Breast epithelium (tissue), 3 donors: ENCODE measurements at regions not wholly inside any gene's neighbourhood (a gene's known extent, or its start where the extent isn't known, plus 50 kb on each side); places are given as distances from the start of the nearest gene placed in this dataset.

Source experiments
- POLR2A ChIP-seq: fragments of 450-650 bp; IDR thresholded peaks from one replicate; pipeline ENCODE4 v1.6.1; 2016; ENCODE audit warnings: antibody characterized with exemption, mild to moderate bottlenecking, moderate library complexity
- TF ChIP-seq, protein P1 (sequence below), 3 donors: fragments of 450-650 bp; IDR thresholded peaks; one replicate each; pipeline ENCODE4 v1.5.1; 2016 to 2017; ENCODE audit warnings: antibody characterized with exemption in 3 of 3, mild to moderate bottlenecking in 3 of 3, moderate library complexity in 3 of 3

DNA sequence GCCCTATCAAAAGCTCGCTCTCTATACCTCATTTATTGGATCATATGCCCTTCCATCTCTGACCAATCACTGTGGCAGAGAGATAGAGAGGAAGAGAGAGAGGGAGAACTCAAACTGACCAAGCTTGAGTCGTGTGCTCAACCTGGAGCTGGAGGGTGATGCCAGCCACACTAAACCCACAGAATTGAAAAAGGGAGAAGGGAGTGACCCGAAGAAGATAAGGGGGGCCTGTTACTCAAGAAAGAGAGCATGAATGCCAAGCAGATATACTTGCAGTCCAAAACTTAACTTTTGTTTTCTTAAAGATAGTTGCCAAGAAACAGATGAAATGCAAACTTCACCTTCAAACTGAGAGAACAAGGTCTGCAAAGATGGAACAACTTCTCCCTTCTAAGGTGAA, 112.7 kb downstream of the BTG1 start:
- TF ChIP-seq, protein P1, sequence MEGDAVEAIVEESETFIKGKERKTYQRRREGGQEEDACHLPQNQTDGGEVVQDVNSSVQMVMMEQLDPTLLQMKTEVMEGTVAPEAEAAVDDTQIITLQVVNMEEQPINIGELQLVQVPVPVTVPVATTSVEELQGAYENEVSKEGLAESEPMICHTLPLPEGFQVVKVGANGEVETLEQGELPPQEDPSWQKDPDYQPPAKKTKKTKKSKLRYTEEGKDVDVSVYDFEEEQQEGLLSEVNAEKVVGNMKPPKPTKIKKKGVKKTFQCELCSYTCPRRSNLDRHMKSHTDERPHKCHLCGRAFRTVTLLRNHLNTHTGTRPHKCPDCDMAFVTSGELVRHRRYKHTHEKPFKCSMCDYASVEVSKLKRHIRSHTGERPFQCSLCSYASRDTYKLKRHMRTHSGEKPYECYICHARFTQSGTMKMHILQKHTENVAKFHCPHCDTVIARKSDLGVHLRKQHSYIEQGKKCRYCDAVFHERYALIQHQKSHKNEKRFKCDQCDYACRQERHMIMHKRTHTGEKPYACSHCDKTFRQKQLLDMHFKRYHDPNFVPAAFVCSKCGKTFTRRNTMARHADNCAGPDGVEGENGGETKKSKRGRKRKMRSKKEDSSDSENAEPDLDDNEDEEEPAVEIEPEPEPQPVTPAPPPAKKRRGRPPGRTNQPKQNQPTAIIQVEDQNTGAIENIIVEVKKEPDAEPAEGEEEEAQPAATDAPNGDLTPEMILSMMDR (IDR thresholded peaks at IDR 0.05): no peak
- no peak for TF ChIP-seq POLR2A
